GM23338 (cell line): ENCODE measurements at regions not wholly inside any gene's neighbourhood (a gene's known extent, or its start where the extent isn't known, plus 50 kb on each side); places are given as distances from the start of the nearest gene placed in this dataset.

ENCODE experiments used
- ATAC-seq: fragments of 200-7000 bp; cut with Tn5 transposase; 3 replicates; pipeline ENCODE4 v1.9.1; 2020
- DNase-seq: peaks from one replicate; pipeline ENCODE4 v3.0.0-alpha.2; 2015; ENCODE audit warnings: low spot score
- H2AFZ ChIP-seq: fragments of 200-600 bp; sonication (generic); 2 replicates; pipeline ENCODE4 v1.8.0; 2016; ENCODE audit warnings: antibody characterized with exemption, mild to moderate bottlenecking, moderate library complexity
- H3F3A ChIP-seq: fragments of 200-600 bp; sonication (generic); replicated peaks from 2 replicates; pipeline ENCODE4 v1.8.0; 2017; ENCODE audit warnings: antibody characterized with exemption, mixed run types, low read depth
- H3K27ac ChIP-seq: fragments of 200-600 bp; sonication (generic); 2 replicates; pipeline ENCODE4 v1.6.1; 2016; ENCODE audit warnings: low read depth
- H3K27me3 ChIP-seq: fragments of 200-600 bp; sonication (generic); 2 replicates; pipeline ENCODE4 v1.8.0; 2016; ENCODE audit warnings: mild to moderate bottlenecking, mixed run types, moderate library complexity; ENCODE audit not compliant: insufficient read depth
- H3K36me3 ChIP-seq: fragments of 200-600 bp; sonication (generic); 2 replicates; pipeline ENCODE4 v1.8.0; 2016; ENCODE audit warnings: mild to moderate bottlenecking; ENCODE audit not compliant: insufficient read depth
- H3K4me1 ChIP-seq: fragments of 200-600 bp; sonication (generic); 2 replicates; pipeline ENCODE4 v1.8.0; 2016; ENCODE audit warnings: mild to moderate bottlenecking, moderate library complexity; ENCODE audit not compliant: insufficient read depth
- H3K4me2 ChIP-seq: fragments of 200-600 bp; sonication (generic); 2 replicates; pipeline ENCODE4 v1.7.1; 2017; ENCODE audit warnings: mixed run types
- H3K4me3 ChIP-seq: fragments of 200-600 bp; sonication (generic); 2 replicates; pipeline ENCODE4 v1.6.1; 2016; ENCODE audit warnings: mixed run types
- H3K79me2 ChIP-seq: fragments of 200-600 bp; sonication (generic); replicated peaks from 2 replicates; pipeline ENCODE4 v1.8.0; 2017; ENCODE audit warnings: mild to moderate bottlenecking; ENCODE audit not compliant: insufficient read depth
- H3K9me2 ChIP-seq: fragments of 200-600 bp; sonication (generic); 2 replicates; pipeline ENCODE4 v1.8.0; 2017; ENCODE audit not compliant: insufficient read depth
- H4K20me1 ChIP-seq: fragments of 200-600 bp; sonication (generic); replicated peaks from 2 replicates; pipeline ENCODE4 v1.8.0; 2017; ENCODE audit warnings: mild to moderate bottlenecking; ENCODE audit not compliant: insufficient read depth
- H3K27ac Mint-ChIP-seq: 2 replicates; pipeline ENCODE4 v1.8.0; 2020; ENCODE audit warnings: inconsistent platforms, mild to moderate bottlenecking, moderate library complexity, mixed read lengths
- H3K27me3 Mint-ChIP-seq: 3 replicates; pipeline ENCODE4 v1.8.0; 2022; ENCODE audit warnings: low read depth, mild to moderate bottlenecking, moderate library complexity, mixed read lengths, inconsistent platforms; ENCODE audit not compliant: insufficient read depth, poor library complexity
- H3K36me3 Mint-ChIP-seq: 3 replicates; pipeline ENCODE4 v1.8.0; 2021; ENCODE audit warnings: low read depth, mild to moderate bottlenecking, inconsistent platforms, moderate library complexity, mixed read lengths
- H3K4me1 Mint-ChIP-seq: 3 replicates; pipeline ENCODE4 v1.8.0; 2020; ENCODE audit warnings: mild to moderate bottlenecking, inconsistent platforms, mixed read lengths
- H3K4me3 Mint-ChIP-seq: 3 replicates; pipeline ENCODE4 v1.8.0; 2021; ENCODE audit warnings: moderate library complexity, mild to moderate bottlenecking, inconsistent platforms, mixed read lengths
- H3K9me3 Mint-ChIP-seq: 3 replicates; pipeline ENCODE4 v1.8.0; 2020; ENCODE audit warnings: moderate library complexity, mild to moderate bottlenecking, inconsistent platforms, mixed read lengths
- CREB1 ChIP-seq: fragments of 250-450 bp; sonication (Bioruptor Pico); IDR thresholded peaks from 2 replicates; pipeline ENCODE4 v1.5.0; 2020; ENCODE audit warnings: low read depth, mild to moderate bottlenecking, moderate library complexity
- CTCF ChIP-seq, 2 experiments: fragments of 200-600 bp in 1 of 2; sonication (generic) in 1 of 2; conservative IDR thresholded peaks; 2 replicates each; pipeline versions ENCODE4 v1.5.1 to v1.6.1; 2016 to 2017; ENCODE audit warnings: antibody characterized with exemption in 2 of 2, low read depth in 2 of 2, mild to moderate bottlenecking in 2 of 2, moderate library complexity in 1 of 2
- EZH2 ChIP-seq: fragments of 200-600 bp; sonication (generic); IDR thresholded peaks from one replicate; pipeline ENCODE4 v1.8.0; 2017; ENCODE audit warnings: antibody characterized with exemption, mild to moderate bottlenecking, low read depth; ENCODE audit not compliant: unreplicated experiment
- EZH2phosphoT487 ChIP-seq: fragments of 200-600 bp; sonication (generic); IDR thresholded peaks from one replicate; pipeline ENCODE4 v1.8.1; 2018; ENCODE audit warnings: antibody characterized with exemption; ENCODE audit not compliant: unreplicated experiment
- JUNB ChIP-seq: IDR thresholded peaks from one replicate; pipeline ENCODE4 v1.6.1; 2016; ENCODE audit warnings: antibody characterized with exemption; ENCODE audit not compliant: unreplicated experiment
- NANOG ChIP-seq: IDR thresholded peaks from 2 replicates; pipeline ENCODE4 v1.6.1; 2016; ENCODE audit warnings: antibody characterized with exemption, borderline replicate concordance
- POLR2AphosphoS5 ChIP-seq: IDR thresholded peaks from 2 replicates; pipeline ENCODE4 v1.6.1; 2016; ENCODE audit warnings: antibody characterized with exemption, low read depth
- REST ChIP-seq: IDR thresholded peaks from one replicate; pipeline ENCODE4 v1.6.1; 2018; ENCODE audit warnings: antibody characterized with exemption; ENCODE audit not compliant: unreplicated experiment
- STAT1 ChIP-seq: IDR thresholded peaks from one replicate; pipeline ENCODE4 v1.6.1; 2016; ENCODE audit warnings: antibody characterized with exemption; ENCODE audit not compliant: unreplicated experiment
- ZNF114 ChIP-seq: fragments of 250-450 bp; sonication (Bioruptor Pico); IDR thresholded peaks from 2 replicates; pipeline ENCODE4 v1.5.0; 2020; ENCODE audit warnings: mild to moderate bottlenecking, moderate library complexity
- TF ChIP-seq, protein P1 (sequence below): IDR thresholded peaks from 2 replicates; pipeline ENCODE4 v1.6.1; 2016; ENCODE audit warnings: antibody characterized with exemption

DNA sequence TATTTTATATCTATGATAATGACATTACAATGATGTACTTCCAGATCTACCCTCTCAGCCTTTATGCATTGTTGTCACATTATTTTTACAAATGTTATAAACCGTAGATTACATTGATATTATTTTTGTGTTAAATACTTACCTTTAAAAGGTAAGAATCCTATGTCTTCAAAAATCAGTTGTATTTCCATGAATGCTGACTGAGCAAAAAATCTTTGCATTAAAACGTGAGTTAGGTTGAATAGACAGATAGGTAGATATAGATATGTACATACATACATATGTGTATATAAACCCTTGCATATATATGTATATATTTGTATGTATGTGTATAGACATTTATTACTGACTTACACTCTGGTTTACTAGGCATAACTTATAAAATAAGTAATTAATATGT lies 558.2 kb downstream of the CDH26 start:
- Histone ChIP-seq H3F3A (no peaks in the 10 kb centered on the region), H2AFZ (no peak overlapping the region), H3K4me1 (no peaks in the 10 kb centered on the region), H4K20me1 (no peaks in the 10 kb centered on the region), H3K79me2 (no peaks in the 10 kb centered on the region), H3K27me3 (no peaks in the 10 kb centered on the region), H3K36me3 (peaks cover 6% of the 10 kb centered on the region; the same call in 1 of the 2 replicates), H3K27ac (no peak overlapping the region), H3K4me3 (no peak overlapping the region), H3K9me2 (no peaks in the 10 kb centered on the region), H3K4me2 (no peak overlapping the region)
- H3K9me3 Mint-ChIP-seq: peaks cover 7% of the 10 kb centered on the region; the same call in 2 of the 3 replicates
- TF ChIP-seq REST (no peak), STAT1 (no peak), EZH2 (no peak), EZH2phosphoT487 (no peak), POLR2AphosphoS5 (no peak), NANOG (no peak), CTCF (conservative IDR thresholded peaks at IDR 0.05; ENCODE audit: low read depth in 2 of 2) (no peak), ZNF114 (no peak), CREB1 (CRISPR knock-in tag) (no peak), JUNB (no peak)
- no peak overlapping the region for H3K4me3 Mint-ChIP-seq
- H3K36me3 Mint-ChIP-seq: no peaks in the 10 kb centered on the region; the same call in 2 of the 3 replicates
- H3K27ac Mint-ChIP-seq: no peak overlapping the region
- H3K4me1 Mint-ChIP-seq: peaks cover 12% of the 10 kb centered on the region
- DNase-seq (no peak), ATAC-seq (no peak)
- H3K27me3 Mint-ChIP-seq: no peaks in the 10 kb centered on the region

DNA sequence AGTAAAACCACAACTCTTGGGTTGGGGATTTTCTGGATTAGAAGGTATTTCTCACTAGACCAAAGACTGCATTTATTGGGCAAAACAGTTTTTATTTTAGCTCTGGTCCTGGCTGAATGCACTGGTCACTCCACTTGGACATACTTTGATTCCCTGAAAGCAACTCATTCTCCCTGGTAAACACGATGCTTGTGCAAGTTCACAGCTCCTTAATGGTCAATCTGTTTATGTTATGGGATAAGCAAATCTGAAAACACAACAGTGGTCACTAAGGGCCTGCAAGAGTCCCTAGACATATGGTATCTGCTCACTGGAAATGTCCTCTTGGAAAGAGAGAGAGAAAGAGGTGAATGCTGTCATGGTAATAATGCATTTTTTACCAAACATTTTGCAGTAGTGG lies 559.8 kb downstream of the CDH26 start:
- Histone ChIP-seq H3K79me2 (no peaks in the 10 kb centered on the region), H3K9me2 (no peaks in the 10 kb centered on the region), H4K20me1 (no peaks in the 10 kb centered on the region), H3F3A (no peaks in the 10 kb centered on the region), H3K27ac (no peak overlapping the region), H3K27me3 (no peaks in the 10 kb centered on the region), H3K4me2 (no peak overlapping the region), H2AFZ (no peak overlapping the region), H3K36me3 (peaks cover 4% of the 10 kb centered on the region; the same call in 1 of the 2 replicates), H3K4me1 (no peaks in the 10 kb centered on the region), H3K4me3 (no peak overlapping the region)
- no peaks in the 10 kb centered on the region for H3K27me3 Mint-ChIP-seq
- no peaks in the 10 kb centered on the region; the same call in 2 of the 3 replicates for H3K36me3 Mint-ChIP-seq
- DNase-seq: no peak
- no peak overlapping the region for H3K4me3 Mint-ChIP-seq
- H3K27ac Mint-ChIP-seq: no peak overlapping the region
- TF ChIP-seq JUNB (no peak), CREB1 (CRISPR knock-in tag) (no peak), EZH2phosphoT487 (no peak), CTCF (conservative IDR thresholded peaks at IDR 0.05; ENCODE audit: low read depth in 2 of 2) (no peak), STAT1 (no peak)
- TF ChIP-seq, protein P1, sequence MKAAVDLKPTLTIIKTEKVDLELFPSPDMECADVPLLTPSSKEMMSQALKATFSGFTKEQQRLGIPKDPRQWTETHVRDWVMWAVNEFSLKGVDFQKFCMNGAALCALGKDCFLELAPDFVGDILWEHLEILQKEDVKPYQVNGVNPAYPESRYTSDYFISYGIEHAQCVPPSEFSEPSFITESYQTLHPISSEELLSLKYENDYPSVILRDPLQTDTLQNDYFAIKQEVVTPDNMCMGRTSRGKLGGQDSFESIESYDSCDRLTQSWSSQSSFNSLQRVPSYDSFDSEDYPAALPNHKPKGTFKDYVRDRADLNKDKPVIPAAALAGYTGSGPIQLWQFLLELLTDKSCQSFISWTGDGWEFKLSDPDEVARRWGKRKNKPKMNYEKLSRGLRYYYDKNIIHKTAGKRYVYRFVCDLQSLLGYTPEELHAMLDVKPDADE: no peak
- ATAC-seq: no peak
- H3K4me1 Mint-ChIP-seq: peaks cover 11% of the 10 kb centered on the region
- peaks cover 6% of the 10 kb centered on the region; the same call in 2 of the 3 replicates for H3K9me3 Mint-ChIP-seq
